Caco-2 (cell line): ENCODE measurements at regions not wholly inside any gene's neighbourhood (a gene's known extent, or its start where the extent isn't known, plus 50 kb on each side); places are given as distances from the start of the nearest gene placed in this dataset.

ENCODE experiments used
- BruUV-seq: library from RNA; stranded (reverse); fragments of 400-500 nt; replicated peaks from 2 replicates; lab custom pipeline; 2021; lab: Mats Ljungman, UMichigan
- CTCF ChIA-PET: fragments of 300-600 bp; sonication (Branson Sonifier 250); formaldehyde crosslinking; loops from one replicate; lab custom pipeline; 2022; ENCODE audit warnings: antibody characterized with exemption; lab: Charles Lee
- POLR2A ChIA-PET: fragments of 300-600 bp; sonication (Branson Sonifier 250); formaldehyde crosslinking; loops from one replicate; lab custom pipeline; 2022; ENCODE audit warnings: antibody characterized with exemption; lab: Charles Lee
- DNase-seq, 2 experiments: peaks; one replicate each; pipeline versions ENCODE4 v3.0.0 to v3.0.0-alpha.2; 2020 to 2022
- H3K27me3 ChIP-seq: replicated peaks from 2 replicates; pipeline ENCODE4 v1.6.0; 2011; ENCODE audit warnings: low read length; ENCODE audit not compliant: control insufficient read depth, insufficient read depth
- H3K36me3 ChIP-seq: 2 replicates; pipeline ENCODE4 v1.5.1; 2011; ENCODE audit warnings: low read length; ENCODE audit not compliant: control insufficient read depth, insufficient read depth
- H3K4me1 ChIP-seq: fragments of 250-450 bp; sonication (Bioruptor Pico); 2 replicates; pipeline ENCODE4 v1.5.1; 2020; ENCODE audit warnings: mild to moderate bottlenecking
- H3K4me3 ChIP-seq: 2 replicates; pipeline ENCODE4 v1.5.1; 2011; ENCODE audit warnings: low read depth, mild to moderate bottlenecking, control low read depth, low read length
- H3K9me3 ChIP-seq: fragments of 250-450 bp; sonication (Bioruptor Pico); 2 replicates; pipeline ENCODE4 v1.5.1; 2020; ENCODE audit warnings: mild to moderate bottlenecking, moderate library complexity
- H3K27ac Mint-ChIP-seq: one replicate; pipeline ENCODE4 v1.8.0; 2022; ENCODE audit warnings: mixed read lengths; ENCODE audit not compliant: unreplicated experiment
- H3K27me3 Mint-ChIP-seq: one replicate; pipeline ENCODE4 v1.8.0; 2022; ENCODE audit warnings: mixed read lengths; ENCODE audit not compliant: insufficient read depth, unreplicated experiment
- H3K36me3 Mint-ChIP-seq: one replicate; pipeline ENCODE4 v1.8.0; 2022; ENCODE audit warnings: mild to moderate bottlenecking, mixed read lengths; ENCODE audit not compliant: insufficient read depth, unreplicated experiment
- H3K4me1 Mint-ChIP-seq: one replicate; pipeline ENCODE4 v1.8.0; 2022; ENCODE audit warnings: low read depth, mixed read lengths; ENCODE audit not compliant: unreplicated experiment
- H3K4me3 Mint-ChIP-seq: one replicate; pipeline ENCODE4 v1.8.0; 2022; ENCODE audit warnings: mild to moderate bottlenecking, moderate library complexity, mixed read lengths; ENCODE audit not compliant: unreplicated experiment
- H3K9me3 Mint-ChIP-seq: one replicate; pipeline ENCODE4 v1.8.0; 2022; ENCODE audit warnings: mixed read lengths; ENCODE audit not compliant: unreplicated experiment
- intact Hi-C: fragments of 100-400 bp; cut with micrococcal nuclease; formaldehyde crosslinking; loops from one replicate; pipeline ENCODE4 v1.10.0; 2022; ENCODE audit not compliant: unreplicated experiment
- TF ChIP-seq, protein P1 (sequence below), 2 experiments: fragments of 200-600 bp in 1 of 2; IDR thresholded peaks; 1 replicate in 1 of 2; 2 replicates in 1 of 2; pipeline versions ENCODE4 v1.5.1 to v1.8.0; 2011 to 2022; ENCODE audit warnings: antibody characterized with exemption in 1 of 2, control low read depth in 1 of 2, inconsistent platforms in 1 of 2, low read depth in 1 of 2, low read length in 1 of 2, mild to moderate bottlenecking in 1 of 2, moderate library complexity in 1 of 2; ENCODE audit not compliant: insufficient read depth in 1 of 2, severe bottlenecking in 1 of 2, unreplicated experiment in 1 of 2

- Histone ChIP-seq H3K9me3 (no peaks in the 10 kb centered on the region; the same call in 1 of the 2 replicates), H3K4me3 (no peak overlapping the region), H3K4me1 (0 out of 2 replicates have a peak, but pooled peaks cover 6% of the 10 kb centered on the region), H3K27me3 (no peaks in the 10 kb centered on the region), H3K36me3 (no peaks in the 10 kb centered on the region)
- DNase-seq, result no peak
- Mint-ChIP-seq H3K36me3 (no peaks in the 10 kb centered on the region), H3K27me3 (peaks cover 10% of the 10 kb centered on the region), H3K27ac (no peak overlapping the region), H3K9me3 (no peaks in the 10 kb centered on the region), H3K4me3 (no peak overlapping the region), H3K4me1 (no peaks in the 10 kb centered on the region)
- no TSS peak for BruUV-seq
- TF ChIP-seq, protein P1, sequence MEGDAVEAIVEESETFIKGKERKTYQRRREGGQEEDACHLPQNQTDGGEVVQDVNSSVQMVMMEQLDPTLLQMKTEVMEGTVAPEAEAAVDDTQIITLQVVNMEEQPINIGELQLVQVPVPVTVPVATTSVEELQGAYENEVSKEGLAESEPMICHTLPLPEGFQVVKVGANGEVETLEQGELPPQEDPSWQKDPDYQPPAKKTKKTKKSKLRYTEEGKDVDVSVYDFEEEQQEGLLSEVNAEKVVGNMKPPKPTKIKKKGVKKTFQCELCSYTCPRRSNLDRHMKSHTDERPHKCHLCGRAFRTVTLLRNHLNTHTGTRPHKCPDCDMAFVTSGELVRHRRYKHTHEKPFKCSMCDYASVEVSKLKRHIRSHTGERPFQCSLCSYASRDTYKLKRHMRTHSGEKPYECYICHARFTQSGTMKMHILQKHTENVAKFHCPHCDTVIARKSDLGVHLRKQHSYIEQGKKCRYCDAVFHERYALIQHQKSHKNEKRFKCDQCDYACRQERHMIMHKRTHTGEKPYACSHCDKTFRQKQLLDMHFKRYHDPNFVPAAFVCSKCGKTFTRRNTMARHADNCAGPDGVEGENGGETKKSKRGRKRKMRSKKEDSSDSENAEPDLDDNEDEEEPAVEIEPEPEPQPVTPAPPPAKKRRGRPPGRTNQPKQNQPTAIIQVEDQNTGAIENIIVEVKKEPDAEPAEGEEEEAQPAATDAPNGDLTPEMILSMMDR (IDR thresholded peaks at IDR 0.05; ENCODE audit: insufficient read depth in 1 of 2, low read depth in 1 of 2, low read length in 1 of 2, severe bottlenecking in 1 of 2, unreplicated experiment in 1 of 2), result no peak
- ChIA-PET CTCF (interaction anchor here (0.6 kb wide), 1 partner anchor 623 kb away, joined by 3 read pairs; no protein-coding TSS in a partner anchor), POLR2A (no interaction called here)
- intact Hi-C loops, result no loop called here
These were observed 122.3 kb downstream of the PCTP start for GRCh38 chr17:55873017-55873758.

DNA sequence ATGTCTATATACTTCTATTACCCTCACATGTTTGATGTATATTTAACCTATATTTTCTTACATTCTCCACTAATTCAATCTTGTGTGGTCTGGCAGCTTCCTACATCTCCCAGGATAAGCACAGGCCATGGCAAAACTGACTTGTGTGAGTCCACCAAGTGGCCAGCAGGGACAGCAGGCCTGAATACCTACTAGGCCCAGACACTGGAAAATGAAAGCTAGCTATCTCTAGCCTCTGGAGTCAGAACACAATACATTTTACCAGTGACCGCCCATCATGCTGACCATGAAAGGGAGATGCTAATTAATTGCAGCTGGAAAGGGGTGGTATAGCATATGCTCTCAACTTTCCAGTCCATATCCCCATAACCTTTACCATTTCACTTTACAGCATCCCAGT is 132.3 kb downstream of the PCTP start:
- Histone ChIP-seq H3K4me1 (no peaks in the 10 kb centered on the region), H3K27me3 (no peaks in the 10 kb centered on the region), H3K36me3 (no peaks in the 10 kb centered on the region), H3K4me3 (no peak overlapping the region), H3K9me3 (no peaks in the 10 kb centered on the region)
- no TSS peak for BruUV-seq
- peak in 1 of 2 experiments; percentile 20 for DNase-seq
- TF ChIP-seq, protein P1 (IDR thresholded peaks at IDR 0.05; ENCODE audit: insufficient read depth in 1 of 2, low read depth in 1 of 2, low read length in 1 of 2, severe bottlenecking in 1 of 2, unreplicated experiment in 1 of 2), result peak in 1 of 2 experiments; percentile 18
- intact Hi-C loops, result no loop called here
- H3K27ac Mint-ChIP-seq, result no peak overlapping the region
- peaks cover 10% of the 10 kb centered on the region for H3K9me3 Mint-ChIP-seq
- no peak overlapping the region for H3K4me3 Mint-ChIP-seq
- no peaks in the 10 kb centered on the region for H3K36me3 Mint-ChIP-seq
- peaks cover 2% of the 10 kb centered on the region for H3K27me3 Mint-ChIP-seq
- ChIA-PET CTCF (no interaction called here), POLR2A (no interaction called here)
- no peaks in the 10 kb centered on the region for H3K4me1 Mint-ChIP-seq

DNA sequence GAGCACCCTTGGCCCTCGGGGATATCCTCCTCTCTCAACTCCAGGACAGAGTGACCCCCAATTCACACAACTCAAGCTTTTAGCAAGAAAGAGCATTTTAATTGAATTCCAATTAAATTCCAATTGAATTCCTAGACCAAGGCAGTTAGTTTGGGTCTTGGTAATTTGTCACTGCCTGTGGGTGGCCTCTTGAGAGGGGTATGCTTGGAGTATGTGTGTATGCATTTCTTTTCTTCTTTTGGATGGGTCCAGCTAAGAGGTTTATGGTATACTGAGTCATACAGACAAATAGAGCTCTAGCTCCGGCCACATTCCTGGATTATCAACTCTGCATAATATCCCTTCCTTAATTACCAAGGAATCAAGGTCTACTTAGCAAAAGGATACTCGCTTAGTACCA is 136.7 kb downstream of the PCTP start:
- H3K36me3 Mint-ChIP-seq, result no peaks in the 10 kb centered on the region
- no peak overlapping the region for H3K27ac Mint-ChIP-seq
- TF ChIP-seq, protein P1 (IDR thresholded peaks at IDR 0.05; ENCODE audit: insufficient read depth in 1 of 2, low read depth in 1 of 2, low read length in 1 of 2, severe bottlenecking in 1 of 2, unreplicated experiment in 1 of 2), result no peak
- H3K4me1 Mint-ChIP-seq, result no peaks in the 10 kb centered on the region
- peaks cover 10% of the 10 kb centered on the region for H3K9me3 Mint-ChIP-seq
- no peak overlapping the region for H3K4me3 ChIP-seq
- no peaks in the 10 kb centered on the region for H3K9me3 ChIP-seq
- intact Hi-C loops, result no loop called here
- H3K4me1 ChIP-seq, result no peaks in the 10 kb centered on the region
- POLR2A ChIA-PET, result no interaction called here
- no peak overlapping the region for H3K4me3 Mint-ChIP-seq
- no peaks in the 10 kb centered on the region for H3K27me3 ChIP-seq
- CTCF ChIA-PET, result no interaction called here
- peaks cover 19% of the 10 kb centered on the region for H3K27me3 Mint-ChIP-seq
- DNase-seq, result no peak
- no TSS peak for BruUV-seq
- no peaks in the 10 kb centered on the region for H3K36me3 ChIP-seq
